ENCODE measurements at regions not wholly inside any gene's neighbourhood (a gene's known extent, or its start where the extent isn't known, plus 50 kb on each side); places are given as distances from the start of the nearest gene placed in this dataset.
"Not testable (repeated sequence)": the region's sequence is repeated elsewhere in the genome, so short reads cannot be mapped to it uniquely, and the experiment has no call there.

DNA sequence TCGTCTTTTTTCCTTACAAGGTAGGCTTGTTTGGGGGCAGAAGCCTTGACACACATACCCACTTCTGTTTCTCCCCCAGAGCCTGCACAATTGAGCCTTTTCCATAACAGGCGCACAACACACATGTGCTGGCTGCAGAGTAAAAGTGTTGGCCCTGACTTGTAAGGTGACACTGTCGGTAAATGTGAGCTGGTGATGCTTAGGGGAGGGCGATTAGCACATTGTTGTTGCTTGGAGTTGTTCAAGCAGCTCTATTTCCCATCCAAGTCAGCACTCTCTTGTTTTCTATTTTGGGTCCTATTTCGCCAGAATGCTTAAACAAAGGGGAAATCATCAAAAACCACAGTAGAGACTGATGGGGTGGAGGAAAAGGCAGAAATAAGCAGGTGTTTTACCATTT lies 51.9 kb upstream of the PTPRJ start:
- Histone ChIP-seq H3K4me3 (ENCODE audit: low read length) (no peak overlapping the region), H3K4me1 (ENCODE audit: control insufficient read depth, insufficient read depth, low read length) (peaks cover 3% of the 10 kb centered on the region), H3K9me3 (replicated peaks; ENCODE audit: control insufficient read depth, low read depth, low read length) (no peaks in the 10 kb centered on the region), H3K27me3 (ENCODE audit: control insufficient read depth, insufficient read depth, low read length) (no peaks in the 10 kb centered on the region), H3K27ac (ENCODE audit: low read length) (peak overlapping the region; percentile 7), H3K36me3 (ENCODE audit: control insufficient read depth, insufficient read depth, low read length) (no peaks in the 10 kb centered on the region)
- no CpG with 5 or more reads among the region's 5 CpGs for WGBS (ENCODE audit: insufficient coverage)
- peak; percentile 69 for DNase-seq

GRCh38 chr11:47924184-47924691 lies 56.1 kb upstream of the PTPRJ start:
- H3K27me3 ChIP-seq (ENCODE audit: control insufficient read depth, insufficient read depth, low read length), result no peaks in the 10 kb centered on the region
- H3K27ac ChIP-seq (ENCODE audit: low read length), result no peak overlapping the region
- H3K9me3 ChIP-seq (replicated peaks; ENCODE audit: control insufficient read depth, low read depth, low read length), result no peaks in the 10 kb centered on the region
- H3K36me3 ChIP-seq (ENCODE audit: control insufficient read depth, insufficient read depth, low read length), result no peaks in the 10 kb centered on the region
- peaks cover 3% of the 10 kb centered on the region for H3K4me1 ChIP-seq (ENCODE audit: control insufficient read depth, insufficient read depth, low read length)
- 66% methylated on average over 4 of the region's 8 CpGs for WGBS (ENCODE audit: insufficient coverage)
- H3K4me3 ChIP-seq (ENCODE audit: low read length), result no peak overlapping the region
- no peak for DNase-seq

DNA sequence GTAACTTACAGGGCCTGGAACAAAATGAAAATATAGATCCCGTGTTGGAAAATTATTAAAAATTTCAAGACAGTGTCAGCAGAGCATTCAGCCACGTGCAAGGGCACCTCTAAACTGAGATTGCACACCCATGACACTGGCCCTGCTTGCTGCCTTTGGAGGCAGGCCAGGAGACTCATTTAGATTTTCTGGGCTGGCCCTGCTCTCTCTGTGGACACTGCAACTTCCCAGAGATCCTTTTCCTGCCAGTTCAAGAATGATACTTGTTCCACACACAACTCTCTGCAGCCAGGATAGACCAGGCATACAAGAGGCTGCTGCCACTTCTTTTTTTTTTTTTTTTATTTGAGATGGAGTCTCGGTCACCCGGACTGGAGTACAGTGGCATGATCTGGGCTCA lies 56.7 kb upstream of the PTPRJ start:
- peak; percentile 64 for DNase-seq
- Histone ChIP-seq H3K4me3 (ENCODE audit: low read length) (no peak overlapping the region), H3K9me3 (replicated peaks; ENCODE audit: control insufficient read depth, low read depth, low read length) (no peaks in the 10 kb centered on the region), H3K36me3 (ENCODE audit: control insufficient read depth, insufficient read depth, low read length) (no peaks in the 10 kb centered on the region), H3K27ac (ENCODE audit: low read length) (no peak overlapping the region), H3K27me3 (ENCODE audit: control insufficient read depth, insufficient read depth, low read length) (no peaks in the 10 kb centered on the region), H3K4me1 (ENCODE audit: control insufficient read depth, insufficient read depth, low read length) (peaks cover 3% of the 10 kb centered on the region)
- WGBS (ENCODE audit: insufficient coverage), result 27% methylated on average over 2 of the region's 4 CpGs

- H3K27ac ChIP-seq (ENCODE audit: low read length); H3K36me3 ChIP-seq (ENCODE audit: control insufficient read depth, insufficient read depth, low read length); DNase-seq; H3K27me3 ChIP-seq (ENCODE audit: control insufficient read depth, insufficient read depth, low read length); H3K4me3 ChIP-seq (ENCODE audit: low read length); H3K9me3 ChIP-seq (replicated peaks; ENCODE audit: control insufficient read depth, low read depth, low read length): not testable (repeated sequence)
- H3K4me1 ChIP-seq (ENCODE audit: control insufficient read depth, insufficient read depth, low read length), result peaks cover 18% of the 10 kb centered on the region
- WGBS (ENCODE audit: insufficient coverage), result 93% methylated on average over 6 of the region's 6 CpGs
These were observed 59.2 kb upstream of the PTPRJ start for GRCh38 chr11:47921080-47921555.

DNA sequence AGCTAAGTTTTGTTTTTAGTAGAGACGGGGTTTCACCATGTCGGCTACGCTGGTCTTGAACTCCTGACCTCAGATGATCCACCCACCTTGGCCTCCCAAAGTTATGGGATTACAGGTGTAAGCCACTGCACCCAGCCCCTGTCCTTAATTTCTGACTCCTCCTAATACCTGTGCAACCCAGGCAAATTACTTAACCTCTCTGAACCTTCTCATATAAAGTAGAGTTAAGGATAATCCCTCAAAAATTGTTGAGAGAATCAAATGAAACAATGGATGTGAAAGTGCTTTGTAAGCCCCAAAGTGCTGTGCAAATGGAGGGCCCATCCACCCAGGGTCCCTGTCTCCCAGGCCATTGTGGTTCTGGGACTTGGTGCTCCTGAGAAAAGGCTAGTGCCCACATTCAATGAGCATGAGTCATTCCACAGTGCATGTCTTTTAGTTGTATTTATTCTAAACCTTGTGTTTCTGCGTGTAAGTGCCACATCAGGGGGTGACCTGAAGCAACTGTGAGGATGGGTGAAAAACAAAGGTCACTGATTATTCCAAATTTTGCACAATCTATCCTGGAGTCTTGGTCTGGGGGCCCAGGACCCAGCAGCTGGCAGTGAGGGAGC lies 61.4 kb upstream of the PTPRJ start:
- H3K4me1 ChIP-seq (ENCODE audit: control insufficient read depth, insufficient read depth, low read length), result peaks cover 18% of the 10 kb centered on the region
- no peak overlapping the region for H3K4me3 ChIP-seq (ENCODE audit: low read length)
- H3K27ac ChIP-seq (ENCODE audit: low read length), result no peak overlapping the region

GRCh38 chr11:47918370-47918690 lies 62.0 kb upstream of the PTPRJ start:
- peak overlapping the region; percentile 81 for H3K27ac ChIP-seq (ENCODE audit: low read length)
- peaks cover 18% of the 10 kb centered on the region for H3K4me1 ChIP-seq (ENCODE audit: control insufficient read depth, insufficient read depth, low read length)
- H3K27me3 ChIP-seq (ENCODE audit: control insufficient read depth, insufficient read depth, low read length), result no peaks in the 10 kb centered on the region
- no peaks in the 10 kb centered on the region for H3K36me3 ChIP-seq (ENCODE audit: control insufficient read depth, insufficient read depth, low read length)
- H3K9me3 ChIP-seq (replicated peaks; ENCODE audit: control insufficient read depth, low read depth, low read length), result no peaks in the 10 kb centered on the region
- H3K4me3 ChIP-seq (ENCODE audit: low read length), result no peak overlapping the region
- DNase-seq, result no peak
- WGBS (ENCODE audit: insufficient coverage), result 40% methylated on average over 1 of the region's 3 CpGs

More for the DNA sequence above, 61.4 kb upstream of the PTPRJ start:
- Histone ChIP-seq H3K9me3 (replicated peaks; ENCODE audit: control insufficient read depth, low read depth, low read length) (no peaks in the 10 kb centered on the region), H3K36me3 (ENCODE audit: control insufficient read depth, insufficient read depth, low read length) (no peaks in the 10 kb centered on the region), H3K27me3 (ENCODE audit: control insufficient read depth, insufficient read depth, low read length) (no peaks in the 10 kb centered on the region)
- WGBS (ENCODE audit: insufficient coverage), result 82% methylated on average over 4 of the region's 4 CpGs
- DNase-seq, result no peak

DNA sequence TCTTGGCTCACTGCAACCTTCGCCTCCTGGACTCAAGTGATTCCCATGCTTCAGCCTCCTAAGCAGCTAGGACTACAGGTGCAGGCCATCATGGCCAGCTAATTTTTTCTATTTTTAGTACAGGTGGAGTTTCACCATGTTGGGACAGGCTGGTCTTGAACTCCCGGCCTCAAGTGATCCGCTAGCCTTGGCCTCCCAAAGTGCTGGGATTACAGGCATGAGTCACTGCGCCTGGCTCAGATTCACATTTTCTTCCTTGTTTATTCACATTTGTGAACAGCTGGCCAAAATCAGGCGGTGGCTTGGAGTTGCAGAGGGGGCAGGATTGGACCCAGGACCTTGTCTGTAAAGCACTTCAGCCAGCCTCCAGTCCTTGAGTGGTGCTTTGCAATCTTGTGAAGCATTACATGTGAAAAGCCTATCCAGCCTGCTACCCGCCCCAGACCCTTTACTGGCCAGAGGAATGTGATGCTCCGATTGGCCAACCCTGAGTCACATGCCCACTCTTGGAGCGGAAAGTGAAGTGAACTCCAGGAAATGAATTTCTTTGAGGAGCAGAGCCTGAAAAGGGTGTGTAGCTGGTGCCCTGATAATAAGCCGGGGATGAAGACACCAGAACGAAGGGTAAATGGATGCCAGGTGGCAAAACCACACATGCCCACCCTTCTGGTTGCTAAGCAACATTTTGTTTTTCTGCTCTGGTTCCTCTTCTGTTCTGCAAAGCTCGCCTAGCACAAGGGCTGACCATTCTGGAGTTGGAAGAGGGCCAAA lies 62.6 kb upstream of the PTPRJ start:
- Histone ChIP-seq H3K4me3 (ENCODE audit: low read length) (peak overlapping the region; percentile 24), H3K27ac (ENCODE audit: low read length) (peak overlapping the region; percentile 81)
- WGBS (ENCODE audit: insufficient coverage), result 57% methylated on average over 9 of the region's 11 CpGs

DNA sequence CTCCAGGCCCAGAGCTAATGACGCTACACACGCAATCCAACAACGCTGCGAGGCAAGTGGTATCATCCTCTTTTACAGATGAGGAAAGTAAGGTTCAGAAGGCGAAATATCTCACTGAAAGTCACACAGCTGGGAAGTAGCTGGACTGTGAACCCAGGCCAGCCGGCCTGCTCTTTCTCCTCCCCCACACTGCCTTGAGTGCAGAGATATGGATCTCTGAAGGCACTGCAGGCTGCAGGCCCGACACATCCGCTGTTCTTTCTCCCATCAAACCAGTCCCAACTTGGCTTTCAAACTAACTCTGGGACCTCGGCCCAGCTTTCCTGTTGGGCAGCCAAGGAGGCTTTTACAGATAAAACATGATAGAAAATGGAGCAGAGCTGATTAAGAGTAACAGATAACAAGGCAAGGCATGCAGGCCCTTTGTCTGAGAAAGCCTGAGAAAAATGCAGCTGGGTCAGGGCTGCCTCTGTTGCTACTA lies 64.0 kb upstream of the PTPRJ start:
- Histone ChIP-seq H3K27me3 (ENCODE audit: control insufficient read depth, insufficient read depth, low read length) (no peaks in the 10 kb centered on the region), H3K27ac (ENCODE audit: low read length) (peak overlapping the region; percentile 51), H3K9me3 (replicated peaks; ENCODE audit: control insufficient read depth, low read depth, low read length) (no peaks in the 10 kb centered on the region), H3K4me3 (ENCODE audit: low read length) (no peak overlapping the region), H3K36me3 (ENCODE audit: control insufficient read depth, insufficient read depth, low read length) (no peaks in the 10 kb centered on the region), H3K4me1 (ENCODE audit: control insufficient read depth, insufficient read depth, low read length) (peaks cover 18% of the 10 kb centered on the region)
- DNase-seq, result peak; percentile 84
- 55% methylated on average over 4 of the region's 9 CpGs for WGBS (ENCODE audit: insufficient coverage)

More for the DNA sequence above, 62.6 kb upstream of the PTPRJ start:
- peaks cover 18% of the 10 kb centered on the region for H3K4me1 ChIP-seq (ENCODE audit: control insufficient read depth, insufficient read depth, low read length)
- no peaks in the 10 kb centered on the region for H3K36me3 ChIP-seq (ENCODE audit: control insufficient read depth, insufficient read depth, low read length)
- no peaks in the 10 kb centered on the region for H3K27me3 ChIP-seq (ENCODE audit: control insufficient read depth, insufficient read depth, low read length)
- peak; percentile 95 for DNase-seq
- H3K9me3 ChIP-seq (replicated peaks; ENCODE audit: control insufficient read depth, low read depth, low read length), result no peaks in the 10 kb centered on the region

DNA sequence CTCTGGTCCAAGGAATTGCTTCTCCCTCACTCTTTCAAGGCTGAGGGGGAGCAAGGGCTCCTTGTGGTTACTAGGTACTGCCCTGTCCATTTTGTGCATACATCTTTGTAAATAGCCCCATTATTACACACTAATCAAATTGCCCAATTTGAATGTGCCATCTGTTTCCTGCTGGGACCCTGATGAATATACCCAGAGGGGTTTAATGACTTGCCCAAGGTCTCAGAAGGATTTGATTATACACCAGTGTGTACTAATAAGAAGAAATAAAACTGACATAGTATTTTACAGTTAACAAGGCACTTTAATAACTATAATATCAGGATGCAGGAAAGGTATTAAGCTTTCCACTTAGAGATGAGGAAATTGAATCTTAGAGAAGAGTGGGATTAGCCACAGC lies 64.6 kb upstream of the PTPRJ start:
- Histone ChIP-seq H3K4me1 (ENCODE audit: control insufficient read depth, insufficient read depth, low read length) (peaks cover 18% of the 10 kb centered on the region), H3K27me3 (ENCODE audit: control insufficient read depth, insufficient read depth, low read length) (no peaks in the 10 kb centered on the region), H3K9me3 (replicated peaks; ENCODE audit: control insufficient read depth, low read depth, low read length) (no peaks in the 10 kb centered on the region), H3K27ac (ENCODE audit: low read length) (no peak overlapping the region), H3K4me3 (ENCODE audit: low read length) (no peak overlapping the region), H3K36me3 (ENCODE audit: control insufficient read depth, insufficient read depth, low read length) (no peaks in the 10 kb centered on the region)
- no peak for DNase-seq

DNA sequence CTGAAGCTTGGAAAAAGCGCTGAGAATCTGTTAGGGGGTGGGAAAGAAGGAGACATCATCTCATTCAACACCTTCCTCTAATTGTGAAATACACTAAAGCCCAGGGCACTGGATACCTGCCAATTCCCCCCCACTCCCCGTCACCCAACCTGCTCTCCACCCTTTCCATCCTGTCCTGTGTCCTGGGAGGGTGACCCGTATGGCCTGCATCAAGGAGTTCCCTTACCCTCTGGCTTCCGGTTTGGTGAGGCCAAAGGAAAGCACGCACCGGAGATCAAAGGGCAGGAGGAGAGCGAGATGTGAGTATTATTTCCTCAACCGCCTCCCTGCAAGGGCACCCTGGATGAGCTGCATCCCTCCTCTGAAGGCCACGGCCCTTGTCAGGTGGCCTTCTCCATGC lies 65.0 kb upstream of the PTPRJ start:
- Histone ChIP-seq H3K27ac (ENCODE audit: low read length) (no peak overlapping the region), H3K4me1 (ENCODE audit: control insufficient read depth, insufficient read depth, low read length) (peaks cover 18% of the 10 kb centered on the region), H3K36me3 (ENCODE audit: control insufficient read depth, insufficient read depth, low read length) (no peaks in the 10 kb centered on the region), H3K4me3 (ENCODE audit: low read length) (no peak overlapping the region), H3K27me3 (ENCODE audit: control insufficient read depth, insufficient read depth, low read length) (no peaks in the 10 kb centered on the region), H3K9me3 (replicated peaks; ENCODE audit: control insufficient read depth, low read depth, low read length) (no peaks in the 10 kb centered on the region)
- DNase-seq, result no peak
- WGBS (ENCODE audit: insufficient coverage), result 52% methylated on average over 6 of the region's 9 CpGs
